ENCODE measurements at regions not wholly inside any gene's neighbourhood (a gene's known extent, or its start where the extent isn't known, plus 50 kb on each side); places are given as distances from the start of the nearest gene placed in this dataset.
"Not testable (repeated sequence)": the region's sequence is repeated elsewhere in the genome, so short reads cannot be mapped to it uniquely, and the experiment has no call there.

- no peak for DNase-seq
Observed at GRCh38 chr2:77578354-77578753, 56.2 kb upstream of the LRRTM4 start.

DNA sequence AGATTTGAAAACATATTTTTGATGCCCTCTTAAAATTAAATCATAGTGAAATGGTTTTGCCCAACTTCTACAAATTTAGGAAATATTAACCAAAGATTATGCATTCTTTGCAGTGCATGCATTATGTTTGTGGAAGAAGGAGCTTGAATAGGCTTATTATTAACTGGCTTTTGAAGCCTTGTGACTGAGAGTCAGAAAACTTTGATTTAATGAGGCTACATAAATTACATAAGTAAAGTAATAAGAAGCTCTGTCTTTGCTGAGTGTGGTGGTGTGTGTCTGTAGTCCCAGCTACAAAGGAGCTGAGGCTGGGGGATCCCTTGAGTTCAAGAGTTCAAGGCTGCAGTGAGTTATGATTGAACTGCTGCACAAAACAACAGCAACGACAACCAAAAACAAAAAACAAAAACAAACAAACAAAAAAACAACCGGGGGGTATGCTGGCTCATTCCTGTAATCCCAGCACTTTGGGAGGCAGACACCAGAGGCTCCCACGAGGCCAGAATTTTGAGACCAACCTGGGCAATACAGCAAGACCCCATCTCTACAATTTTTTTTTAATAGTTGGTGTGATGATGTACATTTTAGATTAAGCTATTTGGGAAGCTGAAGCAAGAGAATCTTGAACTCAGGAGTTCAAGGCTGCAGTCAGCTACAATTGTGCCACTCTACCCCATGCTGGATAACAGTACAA, 57.0 kb upstream of the LRRTM4 start:
- DNase-seq = no peak

- no peak for DNase-seq
Observed at GRCh38 chr2:77588438-77588837, 66.3 kb upstream of the LRRTM4 start.

- DNase-seq = no peak
Observed at GRCh38 chr2:77590298-77590917, 68.2 kb upstream of the LRRTM4 start.

DNA sequence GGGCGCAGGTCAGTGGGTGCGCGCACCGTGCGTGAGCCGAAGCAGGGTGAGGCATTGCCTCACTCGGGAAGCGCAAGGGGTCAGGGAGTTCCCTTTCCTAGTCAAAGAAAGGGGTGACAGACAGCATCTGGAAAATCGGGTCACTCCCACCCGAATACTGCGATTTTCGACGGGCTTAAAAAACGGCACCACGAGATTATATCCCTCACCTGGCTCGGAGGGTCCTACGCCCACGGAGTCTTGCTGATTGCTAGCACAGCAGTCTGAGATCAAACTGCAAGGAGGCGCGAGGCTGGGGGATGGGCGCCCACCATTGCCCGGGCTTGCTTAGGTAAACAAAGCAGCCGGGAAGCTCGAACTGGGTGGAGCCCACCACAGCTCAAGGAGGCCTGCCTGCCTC, 70.8 kb upstream of the LRRTM4 start:
- not testable (repeated sequence) for DNase-seq

DNA sequence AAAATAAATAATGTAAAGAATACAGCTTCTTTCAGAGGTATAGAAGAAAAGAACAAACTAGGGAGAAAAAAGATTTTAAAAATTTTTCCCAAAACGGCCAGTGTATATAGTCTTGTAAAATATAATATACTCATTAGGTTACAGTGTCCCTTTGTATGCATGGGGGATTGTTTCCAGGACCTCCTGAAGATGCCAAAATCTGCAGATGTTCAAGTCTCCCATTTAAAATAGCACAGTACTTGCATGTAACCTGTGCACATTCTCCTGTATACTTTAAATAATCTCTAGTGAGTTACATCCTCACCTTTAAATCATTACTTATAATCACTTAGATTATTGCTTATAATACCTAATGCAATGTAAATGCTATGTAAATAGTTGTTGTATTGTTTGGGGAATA, 80.6 kb upstream of the LRRTM4 start:
- DNase-seq = no peak

GRCh38 chr2:77604953-77605929, 83.1 kb upstream of the LRRTM4 start:
- DNase-seq = no peak

DNA sequence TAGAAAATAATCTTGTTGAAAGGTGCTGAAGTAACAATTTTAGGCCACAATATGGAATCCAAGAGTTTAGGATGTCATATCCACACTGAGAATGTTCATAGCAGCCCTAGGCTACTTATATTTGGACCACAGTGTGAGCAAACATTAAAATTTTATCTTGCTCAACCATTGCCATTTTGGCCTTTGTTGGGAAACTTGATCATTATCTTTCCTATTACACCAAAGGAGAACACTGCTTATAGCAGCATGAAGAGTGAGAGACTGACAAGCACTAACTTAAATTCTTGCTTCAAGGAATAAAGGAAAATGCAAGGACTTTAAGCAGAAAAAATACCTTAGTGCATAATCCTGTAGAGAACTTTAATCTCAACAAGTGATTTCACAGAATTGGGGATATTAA, 86.3 kb upstream of the LRRTM4 start:
- no peak for DNase-seq

- no peak for DNase-seq
Observed at GRCh38 chr2:77629539-77629938, 107.4 kb upstream of the LRRTM4 start.

DNA sequence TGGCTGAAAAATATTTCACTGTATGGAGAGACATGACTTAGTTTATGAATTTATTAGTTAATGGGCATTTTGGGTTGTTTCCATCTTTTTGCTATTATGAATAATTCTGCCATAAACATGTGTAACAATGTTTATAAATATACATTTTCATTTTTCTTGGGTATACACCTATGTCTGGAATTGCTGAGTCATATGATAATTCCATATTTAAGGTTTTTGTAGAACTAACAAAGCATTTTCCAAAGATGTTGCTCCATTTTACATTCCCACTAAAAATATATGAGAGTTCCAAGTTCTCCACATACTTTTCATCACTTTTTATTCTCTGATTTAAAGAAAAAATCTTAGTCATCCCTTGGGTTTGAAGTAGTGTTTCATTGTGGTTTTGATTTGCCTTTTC, 108.8 kb upstream of the LRRTM4 start:
- no peak for DNase-seq

DNA sequence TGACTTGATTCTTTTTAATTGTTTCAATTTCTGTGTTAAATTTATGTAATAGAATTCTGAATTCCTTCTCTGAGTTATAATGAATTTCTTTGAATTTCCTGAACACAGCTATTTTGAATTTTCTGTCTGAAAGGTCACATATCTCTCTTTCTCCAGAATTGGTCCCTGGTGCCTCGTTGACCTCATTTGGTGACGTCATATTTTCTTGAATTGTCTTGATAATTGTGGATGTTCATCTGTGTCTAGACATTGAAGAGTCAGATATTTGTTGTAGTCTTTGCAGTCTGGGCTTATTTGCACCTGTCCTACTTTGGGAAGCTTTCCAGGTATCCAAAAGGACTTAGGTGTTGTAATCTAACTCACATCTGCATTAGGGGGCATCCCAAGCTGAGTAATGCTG, 111.4 kb upstream of the LRRTM4 start:
- no peak for DNase-seq

DNA sequence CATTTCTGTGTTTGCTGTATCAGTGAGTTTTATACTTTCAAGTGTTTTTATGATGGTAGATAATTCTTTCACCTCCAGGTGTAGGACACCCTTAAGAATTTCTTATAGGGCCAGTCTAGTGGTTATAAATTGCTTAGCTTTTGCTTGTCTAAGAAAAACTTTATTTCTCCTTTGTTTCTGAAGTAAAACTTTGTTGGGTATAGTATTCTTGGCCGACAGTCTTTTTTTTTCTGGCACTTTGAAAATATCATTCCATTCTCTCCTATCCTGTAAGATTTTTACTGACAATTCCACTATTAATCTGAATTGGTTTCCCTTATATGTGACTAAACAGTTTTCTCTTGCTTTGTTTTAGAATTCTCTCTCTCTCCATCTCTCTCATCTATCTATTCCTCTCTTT, 118.7 kb upstream of the LRRTM4 start:
- DNase-seq = no peak

GRCh38 chr2:77642339-77642738, 120.2 kb upstream of the LRRTM4 start:
- DNase-seq = no peak

DNA sequence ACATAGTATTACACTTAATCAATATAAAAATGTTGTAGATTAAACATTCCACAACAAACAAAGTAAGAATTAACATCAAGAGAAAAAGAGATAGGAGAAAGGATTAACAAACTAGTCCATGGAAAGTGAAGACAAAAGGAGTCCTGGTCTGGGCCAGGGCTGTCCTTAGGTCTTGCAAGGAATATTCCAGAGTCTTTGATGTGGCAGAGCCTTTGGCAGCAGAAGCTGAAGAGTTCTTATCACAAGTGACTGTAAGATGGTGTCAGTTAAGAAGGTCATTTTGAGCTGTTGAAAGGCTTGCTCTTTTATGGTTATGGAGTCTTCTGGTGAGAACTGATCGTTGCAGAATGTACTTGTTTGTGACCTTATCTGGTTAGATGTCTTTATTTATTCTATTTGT, 127.7 kb upstream of the LRRTM4 start:
- DNase-seq = no peak

GRCh38 chr2:77652499-77652898, 130.3 kb upstream of the LRRTM4 start:
- no peak for DNase-seq

GRCh38 chr2:77664491-77664890, 142.3 kb upstream of the LRRTM4 start:
- no peak for DNase-seq

DNA sequence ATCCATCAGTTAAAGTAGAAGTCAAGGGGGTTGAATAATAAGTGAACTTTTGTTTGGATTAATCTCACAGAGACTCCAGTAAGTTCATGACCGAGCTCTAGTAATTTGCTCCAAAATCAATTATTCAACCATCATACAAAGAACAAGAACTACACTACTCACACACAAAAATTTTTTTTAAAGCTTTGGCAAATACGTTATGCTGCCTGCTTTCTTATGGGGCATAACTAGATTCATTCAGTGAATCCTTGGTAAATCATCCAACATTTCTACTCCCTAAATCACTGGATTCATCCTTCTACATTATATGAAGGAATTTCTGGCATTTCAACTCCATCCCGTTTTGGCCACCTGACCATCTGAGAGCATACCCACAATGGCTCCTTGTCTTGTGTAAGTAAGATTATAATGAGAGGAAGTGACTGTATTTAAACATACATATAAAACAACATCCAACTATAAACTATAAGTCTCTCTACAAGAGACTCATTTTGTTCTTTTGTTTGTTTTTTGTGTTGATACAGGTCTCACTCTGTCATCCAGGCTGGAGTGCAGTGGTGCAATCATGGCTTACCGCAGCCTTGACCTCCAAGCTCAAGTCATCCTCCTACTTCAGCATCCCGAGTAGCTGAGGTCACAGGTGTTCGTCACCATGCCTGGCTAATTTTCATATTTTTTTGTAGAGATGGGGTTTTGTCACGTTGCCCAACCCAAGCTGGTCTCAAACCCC, 144.2 kb upstream of the LRRTM4 start:
- DNase-seq = no peak

GRCh38 chr2:77684543-77685319, 162.6 kb upstream of the LRRTM4 start:
- not testable (repeated sequence) for DNase-seq

DNA sequence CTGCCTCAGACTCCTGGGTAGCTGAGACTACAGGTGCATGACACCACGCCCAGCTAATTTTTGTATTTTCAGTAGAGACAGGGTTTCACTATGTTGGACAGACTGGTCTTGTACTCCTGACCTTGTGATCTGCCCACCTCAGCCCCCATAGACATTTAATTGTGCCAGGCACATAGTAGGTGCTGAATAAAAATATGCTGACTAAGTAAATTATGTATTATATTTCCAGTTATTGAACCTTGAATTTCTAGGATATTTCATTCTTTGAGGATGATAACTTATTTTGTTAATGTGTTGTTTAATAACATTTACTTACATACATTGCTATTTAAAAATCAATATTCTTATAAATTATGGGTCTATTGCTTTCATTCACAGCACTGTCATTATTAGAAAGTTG, 190.4 kb upstream of the LRRTM4 start:
- no peak for DNase-seq

DNA sequence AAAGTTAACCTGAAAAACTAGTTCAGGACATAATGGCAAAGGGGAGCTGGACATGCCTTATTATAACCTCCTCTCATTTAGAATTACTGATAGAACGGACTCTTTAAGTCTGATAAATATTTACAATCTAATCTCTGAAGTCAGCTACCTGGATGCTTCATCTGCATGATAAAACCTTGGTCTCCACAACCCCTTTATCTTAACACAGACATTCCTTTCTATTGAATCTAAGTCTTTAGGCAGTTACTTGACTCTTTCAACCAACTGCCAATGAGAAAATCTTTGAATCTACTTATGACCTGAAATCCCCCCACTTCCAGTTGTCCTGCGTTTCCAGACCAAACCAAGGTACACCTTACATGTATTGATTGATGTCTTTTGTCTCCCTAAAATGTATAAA, 191.2 kb upstream of the LRRTM4 start:
- DNase-seq = no peak

- DNase-seq = no peak
Observed at GRCh38 chr2:77720115-77720514, 197.9 kb upstream of the LRRTM4 start.

GRCh38 chr2:77721593-77721992, 199.4 kb upstream of the LRRTM4 start:
- no peak for DNase-seq
